GM18498 (cell line): ENCODE measurements at regions not wholly inside any gene's neighbourhood (a gene's known extent, or its start where the extent isn't known, plus 50 kb on each side); places are given as distances from the start of the nearest gene placed in this dataset.
"Not testable (repeated sequence)": the region's sequence is repeated elsewhere in the genome, so short reads cannot be mapped to it uniquely, and the experiment has no call there.

Source experiments
- ATAC-seq: cut with Tn5 transposase; IDR thresholded peaks from one replicate; pipeline ENCODE4 v1.9.1; 2021; ENCODE audit warnings: mild to moderate bottlenecking, moderate library complexity; ENCODE audit not compliant: unreplicated experiment

- no peak for ATAC-seq
Observed at GRCh38 chr5:103389846-103390245, 131.3 kb downstream of the MACIR start.

GRCh38 chr5:103389357-103389756, 130.8 kb downstream of the MACIR start:
- ATAC-seq = no peak

- ATAC-seq = no peak
Observed at GRCh38 chr5:103385722-103386121, 127.2 kb downstream of the MACIR start.

GRCh38 chr5:103377638-103378037, 119.1 kb downstream of the MACIR start:
- not testable (repeated sequence) for ATAC-seq

- ATAC-seq = no peak
Observed at GRCh38 chr5:103375863-103376591, 117.5 kb downstream of the MACIR start.

GRCh38 chr5:103375350-103375749, 116.8 kb downstream of the MACIR start:
- no peak for ATAC-seq

- no peak for ATAC-seq
Observed at GRCh38 chr5:103374473-103374963, 116.0 kb downstream of the MACIR start.

- no peak for ATAC-seq
Observed at GRCh38 chr5:103373597-103374472, 115.3 kb downstream of the MACIR start.

GRCh38 chr5:103371046-103371607, 112.6 kb downstream of the MACIR start:
- ATAC-seq = no peak

GRCh38 chr5:103369125-103370120, 110.9 kb downstream of the MACIR start:
- no peak for ATAC-seq

- ATAC-seq = no peak
Observed at GRCh38 chr5:103367702-103368101, 109.1 kb downstream of the MACIR start.

GRCh38 chr5:103366918-103367549, 108.5 kb downstream of the MACIR start:
- ATAC-seq = no peak

GRCh38 chr5:103364074-103364473, 105.5 kb downstream of the MACIR start:
- no peak for ATAC-seq

GRCh38 chr5:103362211-103362610, 103.6 kb downstream of the MACIR start:
- ATAC-seq = no peak

- ATAC-seq = no peak
Observed at GRCh38 chr5:103360475-103360874, 101.9 kb downstream of the MACIR start.

- ATAC-seq = no peak
Observed at GRCh38 chr5:103358305-103358995, 99.9 kb downstream of the MACIR start.

GRCh38 chr5:103357636-103358035, 99.1 kb downstream of the MACIR start:
- no peak for ATAC-seq

GRCh38 chr5:103356350-103357091, 98.0 kb downstream of the MACIR start:
- ATAC-seq = no peak

GRCh38 chr5:103355579-103355978, 97.0 kb downstream of the MACIR start:
- no peak for ATAC-seq
